ENCODE measurements at regions not wholly inside any gene's neighbourhood (a gene's known extent, or its start where the extent isn't known, plus 50 kb on each side); places are given as distances from the start of the nearest gene placed in this dataset.

- TF ChIP-seq EZH2 (IDR thresholded peaks at IDR 0.05; ENCODE audit: insufficient read depth, poor library complexity, severe bottlenecking): no peak
- TF ChIP-seq EZH2phosphoT487 (IDR thresholded peaks at IDR 0.05; ENCODE audit: insufficient read depth, low read depth): no peak
Measured at GRCh38 chr1:118303064-118303463, 118.0 kb upstream of the SPAG17 start.

Measured in GM23248 (cell line).